Stimulated activated naive CD8-positive, alpha-beta T cell treated with anti-CD3 and anti-CD28 coated beads, Interleukin-15, Interleukin-2, amounts not matched to agents 100 ng/mL and 50 ng/mL, for 24 hours (primary cell): ENCODE measurements at regions not wholly inside any gene's neighbourhood (a gene's known extent, or its start where the extent isn't known, plus 50 kb on each side); places are given as distances from the start of the nearest gene placed in this dataset.

ENCODE experiments used
- H3K27ac Mint-ChIP-seq: one replicate; pipeline ENCODE4 v1.8.0; 2021; ENCODE audit warnings: mild to moderate bottlenecking, mixed read lengths
- H3K27me3 Mint-ChIP-seq: one replicate; pipeline ENCODE4 v1.8.0; 2021; ENCODE audit warnings: mixed read lengths
- H3K36me3 Mint-ChIP-seq: one replicate; pipeline ENCODE4 v1.8.0; 2021; ENCODE audit warnings: low read depth, mixed read lengths
- H3K4me1 Mint-ChIP-seq: one replicate; pipeline ENCODE4 v1.8.0; 2021; ENCODE audit warnings: low read depth, mixed read lengths
- H3K4me3 Mint-ChIP-seq: one replicate; pipeline ENCODE4 v1.8.0; 2021; ENCODE audit warnings: mild to moderate bottlenecking, mixed read lengths
- H3K9me3 Mint-ChIP-seq: one replicate; pipeline ENCODE4 v1.8.0; 2021; ENCODE audit warnings: mixed read lengths

DNA sequence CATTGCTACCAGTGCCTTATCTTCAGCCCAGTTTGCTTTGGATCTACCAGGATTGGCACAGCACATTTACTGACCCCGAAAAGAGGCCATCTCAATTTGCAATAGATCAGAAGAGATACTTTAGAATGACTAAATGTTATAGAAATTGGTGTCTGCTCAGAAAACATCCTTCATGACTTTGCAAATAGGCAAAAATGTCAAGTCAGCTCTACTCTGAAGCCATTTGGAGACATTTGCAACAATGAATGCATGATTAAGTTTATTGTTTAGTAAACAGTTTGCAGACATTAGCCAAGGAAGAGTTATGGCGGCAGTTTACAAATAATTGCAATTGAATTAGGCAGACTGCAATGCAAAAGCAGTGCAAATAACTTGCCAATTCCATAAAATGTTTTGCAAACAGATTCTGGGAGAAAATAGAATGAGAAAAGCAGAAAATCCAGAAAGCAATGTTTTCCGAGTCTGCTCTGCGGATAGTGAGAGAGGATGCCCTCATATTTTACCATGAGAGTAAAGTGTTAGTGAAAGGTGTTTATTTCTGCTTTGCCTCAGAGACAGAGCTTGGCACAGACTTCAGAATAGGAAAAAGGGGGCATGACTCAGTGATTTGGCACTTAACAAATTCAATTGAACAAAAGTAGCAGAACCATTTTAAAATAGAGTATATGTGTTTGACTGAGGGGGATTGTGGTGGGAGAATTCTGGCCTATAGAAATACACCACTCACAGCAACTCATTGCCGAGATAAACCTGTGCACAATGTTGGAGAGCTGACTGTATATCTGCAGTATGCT, 334.9 kb upstream of the NR2F2 start:
- peaks cover 42% of the 10 kb centered on the region for H3K27me3 Mint-ChIP-seq
- no peaks in the 10 kb centered on the region for H3K9me3 Mint-ChIP-seq
- H3K36me3 Mint-ChIP-seq: no peaks in the 10 kb centered on the region
- H3K4me1 Mint-ChIP-seq: peaks cover 17% of the 10 kb centered on the region
- H3K4me3 Mint-ChIP-seq: no peak overlapping the region
- H3K27ac Mint-ChIP-seq: no peak overlapping the region

- H3K27ac Mint-ChIP-seq: no peak overlapping the region
- H3K9me3 Mint-ChIP-seq: no peaks in the 10 kb centered on the region
- no peak overlapping the region for H3K4me3 Mint-ChIP-seq
- no peaks in the 10 kb centered on the region for H3K36me3 Mint-ChIP-seq
- H3K4me1 Mint-ChIP-seq: peaks cover 13% of the 10 kb centered on the region
- peaks cover 45% of the 10 kb centered on the region for H3K27me3 Mint-ChIP-seq
These were observed 334.0 kb upstream of the NR2F2 start for GRCh38 chr15:95996494-95996893.

DNA sequence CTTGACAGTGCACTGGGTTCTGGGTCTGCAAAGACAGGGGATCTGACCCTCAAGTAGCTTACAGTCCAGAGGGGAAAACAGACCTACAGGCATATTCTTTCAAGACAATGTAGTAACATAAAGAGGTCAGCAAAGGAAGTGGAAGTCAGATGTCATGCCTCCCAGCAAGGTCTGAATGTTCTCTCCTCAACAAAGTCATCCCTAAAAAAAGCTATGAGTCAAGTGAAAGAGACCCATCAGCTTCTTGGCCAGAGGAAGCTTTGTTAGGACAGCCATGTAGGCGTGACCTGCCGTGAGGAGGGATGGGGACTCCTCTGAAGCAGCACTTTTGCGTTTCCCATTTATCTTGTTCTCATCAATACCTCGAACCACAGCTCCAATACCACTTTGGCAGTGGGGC, 331.6 kb upstream of the NR2F2 start:
- no peak overlapping the region for H3K27ac Mint-ChIP-seq
- H3K9me3 Mint-ChIP-seq: no peaks in the 10 kb centered on the region
- no peak overlapping the region for H3K4me3 Mint-ChIP-seq
- peaks cover 13% of the 10 kb centered on the region for H3K4me1 Mint-ChIP-seq
- no peaks in the 10 kb centered on the region for H3K36me3 Mint-ChIP-seq
- H3K27me3 Mint-ChIP-seq: peaks cover 57% of the 10 kb centered on the region

DNA sequence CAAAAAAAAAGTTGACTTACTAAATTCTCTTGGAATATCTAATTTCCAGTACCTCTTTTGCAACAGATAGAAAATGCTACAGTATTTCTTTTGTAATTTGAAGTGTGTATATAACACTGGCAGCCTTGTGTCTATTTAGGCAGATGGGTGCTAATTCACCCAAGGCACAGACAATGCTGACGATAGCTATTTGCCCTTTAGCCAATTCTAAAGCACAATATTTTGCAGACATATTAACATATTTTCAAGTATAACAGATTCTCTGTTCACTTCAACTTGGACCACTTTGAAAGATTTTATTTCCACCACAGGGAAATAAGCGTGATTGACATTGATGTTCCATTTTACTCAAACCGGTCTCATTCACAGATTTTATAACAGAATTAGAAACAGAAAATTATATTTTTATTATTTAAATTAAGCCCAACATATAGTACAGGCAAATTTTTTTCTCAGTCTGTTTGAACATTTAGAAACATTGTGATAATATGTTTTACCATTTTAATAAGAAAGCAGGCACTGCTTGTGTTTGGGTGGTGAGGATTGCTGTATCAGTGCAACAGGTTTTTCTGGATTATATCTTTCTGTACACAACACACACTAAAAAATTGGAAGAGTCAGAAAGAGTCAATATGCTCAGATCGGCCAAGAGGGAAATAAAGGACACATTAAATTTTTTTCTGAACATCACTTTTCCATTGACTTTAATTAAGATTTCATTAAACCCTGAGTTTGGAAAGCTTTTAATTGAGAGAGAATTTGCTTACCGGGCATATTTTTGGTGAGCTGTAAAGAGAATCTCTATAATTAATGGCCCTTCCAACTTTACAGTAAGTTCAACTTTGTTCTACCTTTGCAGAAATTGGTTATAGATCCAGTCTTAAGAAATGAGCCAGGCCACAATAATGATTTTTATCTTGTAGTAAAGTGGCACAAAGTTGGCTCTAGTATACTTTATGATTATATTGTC, 327.3 kb upstream of the NR2F2 start:
- no peak overlapping the region for H3K4me3 Mint-ChIP-seq
- no peak overlapping the region for H3K27ac Mint-ChIP-seq
- no peaks in the 10 kb centered on the region for H3K36me3 Mint-ChIP-seq
- H3K9me3 Mint-ChIP-seq: peaks cover 5% of the 10 kb centered on the region
- peaks cover 45% of the 10 kb centered on the region for H3K27me3 Mint-ChIP-seq
- no peaks in the 10 kb centered on the region for H3K4me1 Mint-ChIP-seq

GRCh38 chr15:96005906-96006305, 324.6 kb upstream of the NR2F2 start:
- no peak overlapping the region for H3K27ac Mint-ChIP-seq
- no peaks in the 10 kb centered on the region for H3K36me3 Mint-ChIP-seq
- H3K9me3 Mint-ChIP-seq: peaks cover 5% of the 10 kb centered on the region
- no peak overlapping the region for H3K4me3 Mint-ChIP-seq
- peaks cover 32% of the 10 kb centered on the region for H3K27me3 Mint-ChIP-seq
- H3K4me1 Mint-ChIP-seq: no peaks in the 10 kb centered on the region

- Mint-ChIP-seq H3K36me3 (no peaks in the 10 kb centered on the region), H3K27ac (no peak overlapping the region), H3K9me3 (peaks cover 5% of the 10 kb centered on the region), H3K4me3 (no peak overlapping the region), H3K4me1 (no peaks in the 10 kb centered on the region), H3K27me3 (peaks cover 44% of the 10 kb centered on the region)
These were observed 319.4 kb upstream of the NR2F2 start for GRCh38 chr15:96011136-96011535.

- Mint-ChIP-seq H3K4me3 (no peak overlapping the region), H3K9me3 (peaks cover 4% of the 10 kb centered on the region), H3K36me3 (no peaks in the 10 kb centered on the region), H3K27ac (no peak overlapping the region), H3K4me1 (no peaks in the 10 kb centered on the region), H3K27me3 (peaks cover 41% of the 10 kb centered on the region)
These were observed 315.6 kb upstream of the NR2F2 start for GRCh38 chr15:96014939-96015338.

DNA sequence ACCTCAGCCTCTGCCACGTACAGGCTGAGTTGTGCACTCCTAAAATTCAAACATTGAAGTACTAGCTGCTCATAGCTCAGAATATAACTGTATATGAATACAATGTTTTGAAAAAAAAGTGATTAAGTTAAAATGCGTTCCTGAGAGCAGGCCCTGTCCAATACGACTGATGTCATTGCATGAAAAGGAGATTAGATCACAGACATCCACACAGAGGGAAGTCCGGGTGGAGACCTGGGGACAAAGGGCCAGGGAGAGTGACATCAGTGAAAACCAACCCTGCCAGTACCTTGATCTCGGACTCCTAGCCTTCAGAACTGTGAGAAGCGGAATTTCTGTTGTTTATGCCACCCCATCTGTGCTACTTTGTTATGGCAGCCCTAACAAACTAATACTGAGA, 311.4 kb upstream of the NR2F2 start:
- peaks cover 4% of the 10 kb centered on the region for H3K9me3 Mint-ChIP-seq
- H3K27me3 Mint-ChIP-seq: peaks cover 28% of the 10 kb centered on the region
- no peak overlapping the region for H3K4me3 Mint-ChIP-seq
- H3K4me1 Mint-ChIP-seq: no peaks in the 10 kb centered on the region
- no peak overlapping the region for H3K27ac Mint-ChIP-seq
- H3K36me3 Mint-ChIP-seq: no peaks in the 10 kb centered on the region

DNA sequence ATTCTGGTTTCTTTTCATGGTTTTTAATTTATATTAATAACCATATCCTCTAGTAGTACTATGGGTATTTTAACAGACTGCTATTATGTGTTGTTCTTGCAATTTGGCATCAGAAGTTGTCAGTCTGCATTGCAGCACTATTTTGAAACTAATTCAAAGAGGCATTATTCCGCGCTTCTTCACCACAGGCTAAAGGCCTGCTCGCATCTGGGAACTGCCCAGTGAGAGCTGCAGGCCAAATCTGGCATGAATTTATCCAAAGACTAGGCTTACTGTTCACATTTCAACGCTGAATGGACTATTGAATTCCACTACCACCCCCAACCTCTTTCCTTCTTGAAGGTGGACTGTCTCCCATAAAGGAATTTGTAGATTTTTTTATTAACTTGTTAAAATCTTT, 310.4 kb upstream of the NR2F2 start:
- no peaks in the 10 kb centered on the region for H3K4me1 Mint-ChIP-seq
- peaks cover 24% of the 10 kb centered on the region for H3K27me3 Mint-ChIP-seq
- peaks cover 4% of the 10 kb centered on the region for H3K9me3 Mint-ChIP-seq
- H3K4me3 Mint-ChIP-seq: no peak overlapping the region
- no peak overlapping the region for H3K27ac Mint-ChIP-seq
- H3K36me3 Mint-ChIP-seq: no peaks in the 10 kb centered on the region

DNA sequence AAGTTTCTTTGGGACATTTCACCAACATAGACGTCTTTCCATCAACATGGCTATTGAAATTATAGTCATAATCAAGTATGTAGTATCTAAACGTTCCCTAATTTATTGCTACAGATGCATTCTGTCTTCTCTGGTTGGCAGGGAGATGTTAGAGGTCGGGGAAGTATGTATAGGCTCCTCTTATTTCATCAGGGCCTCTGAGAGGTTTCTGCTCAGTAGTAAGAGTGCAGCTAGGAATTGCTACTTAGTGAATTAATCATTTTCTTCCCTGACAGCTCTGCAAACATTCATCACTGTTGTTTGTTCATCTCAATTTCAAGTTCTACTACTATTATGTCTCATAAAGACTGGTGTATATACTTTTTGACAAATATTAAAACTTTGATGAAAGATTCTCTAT, 309.7 kb upstream of the NR2F2 start:
- Mint-ChIP-seq H3K27me3 (peaks cover 19% of the 10 kb centered on the region), H3K36me3 (no peaks in the 10 kb centered on the region), H3K4me3 (no peak overlapping the region), H3K4me1 (no peaks in the 10 kb centered on the region), H3K27ac (no peak overlapping the region), H3K9me3 (peaks cover 4% of the 10 kb centered on the region)

DNA sequence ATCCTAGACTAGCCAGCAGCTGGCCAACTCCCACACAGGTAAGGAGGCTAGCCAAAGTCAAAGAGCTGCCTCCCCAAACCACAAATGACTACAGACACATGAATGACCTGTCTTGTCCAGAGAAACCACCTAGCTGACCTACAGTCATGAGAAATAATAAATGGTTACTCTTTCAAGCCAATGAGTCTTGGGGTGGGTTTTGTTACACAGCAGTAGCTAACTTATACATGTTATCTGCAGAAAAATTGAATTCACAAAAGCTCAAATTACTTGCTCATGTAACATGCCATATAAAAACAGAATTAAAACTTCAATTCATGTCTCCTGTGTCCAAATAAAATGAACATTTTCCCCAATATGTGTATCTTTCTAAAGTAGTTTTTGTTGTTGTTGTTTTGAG, 307.4 kb upstream of the NR2F2 start:
- Mint-ChIP-seq H3K4me1 (no peaks in the 10 kb centered on the region), H3K36me3 (no peaks in the 10 kb centered on the region), H3K27ac (no peak overlapping the region), H3K27me3 (peaks cover 15% of the 10 kb centered on the region), H3K4me3 (no peak overlapping the region), H3K9me3 (no peaks in the 10 kb centered on the region)

DNA sequence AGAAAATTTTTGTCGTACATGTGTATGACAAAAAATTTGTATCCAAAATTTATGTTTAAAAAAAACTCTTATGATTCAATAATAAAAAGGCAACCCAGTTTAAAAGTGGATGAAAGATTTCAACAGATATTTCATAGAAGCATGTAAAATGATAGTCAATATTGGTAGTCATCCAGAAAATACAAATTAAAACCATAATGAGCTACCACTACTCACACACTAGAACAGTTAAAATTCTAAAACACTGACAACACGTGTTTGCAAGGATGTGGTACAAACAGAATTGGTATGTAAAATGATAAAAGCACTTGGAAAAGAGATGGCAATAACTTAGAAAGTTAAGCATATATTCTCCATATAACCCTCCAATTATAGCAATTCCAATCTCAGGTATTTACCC, 303.0 kb upstream of the NR2F2 start:
- H3K4me1 Mint-ChIP-seq: no peaks in the 10 kb centered on the region
- no peaks in the 10 kb centered on the region for H3K36me3 Mint-ChIP-seq
- peaks cover 24% of the 10 kb centered on the region for H3K27me3 Mint-ChIP-seq
- H3K4me3 Mint-ChIP-seq: no peak overlapping the region
- H3K27ac Mint-ChIP-seq: no peak overlapping the region
- H3K9me3 Mint-ChIP-seq: no peaks in the 10 kb centered on the region

DNA sequence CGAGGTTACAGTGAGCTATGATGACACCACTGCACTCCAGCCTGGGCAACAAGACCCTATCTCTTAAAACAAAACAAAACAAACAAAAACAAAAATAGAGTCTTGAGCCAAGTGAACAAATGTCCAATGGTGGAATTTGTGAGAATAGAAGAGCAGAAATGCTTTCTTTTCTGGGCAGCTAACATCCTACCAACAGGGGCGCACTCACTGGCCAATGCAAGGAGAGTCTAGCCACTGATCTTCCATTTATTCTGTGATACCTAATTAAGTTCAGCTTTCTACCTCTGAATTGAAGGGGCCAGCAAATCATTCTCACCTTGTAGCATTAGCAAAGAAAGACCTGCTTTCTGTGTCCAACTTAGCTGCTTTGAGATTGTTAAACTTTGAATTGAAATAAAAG, 301.9 kb upstream of the NR2F2 start:
- no peak overlapping the region for H3K27ac Mint-ChIP-seq
- H3K36me3 Mint-ChIP-seq: no peaks in the 10 kb centered on the region
- no peak overlapping the region for H3K4me3 Mint-ChIP-seq
- H3K4me1 Mint-ChIP-seq: no peaks in the 10 kb centered on the region
- peaks cover 29% of the 10 kb centered on the region for H3K27me3 Mint-ChIP-seq
- no peaks in the 10 kb centered on the region for H3K9me3 Mint-ChIP-seq

DNA sequence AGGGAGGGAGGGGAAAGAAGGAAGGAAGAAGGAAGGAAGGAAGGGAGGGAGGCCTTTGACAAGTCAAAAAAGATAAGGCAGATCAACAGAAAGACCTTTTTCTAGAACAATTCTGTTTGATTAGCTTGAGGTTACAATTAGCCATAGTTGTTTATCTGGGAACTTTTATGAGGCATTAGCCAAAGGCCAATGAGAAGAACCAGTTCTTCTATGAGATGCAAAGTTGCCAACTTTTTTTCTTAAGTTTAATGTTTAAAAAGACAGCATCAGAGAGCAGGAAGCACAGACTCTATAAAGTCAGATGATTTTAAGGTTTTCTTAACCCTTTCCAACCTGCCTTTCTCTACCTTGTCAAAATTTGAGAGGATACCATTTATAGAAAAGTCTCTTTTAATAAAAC, 301.3 kb upstream of the NR2F2 start:
- H3K9me3 Mint-ChIP-seq: no peaks in the 10 kb centered on the region

GRCh38 chr15:96031426-96032110, 298.9 kb upstream of the NR2F2 start:
- Mint-ChIP-seq H3K4me1 (no peaks in the 10 kb centered on the region), H3K36me3 (no peaks in the 10 kb centered on the region), H3K27ac (no peak overlapping the region), H3K9me3 (no peaks in the 10 kb centered on the region), H3K4me3 (no peak overlapping the region), H3K27me3 (peaks cover 45% of the 10 kb centered on the region)

More for the DNA sequence above, 301.3 kb upstream of the NR2F2 start:
- H3K27ac Mint-ChIP-seq: no peak overlapping the region
- H3K27me3 Mint-ChIP-seq: peaks cover 28% of the 10 kb centered on the region
- H3K36me3 Mint-ChIP-seq: no peaks in the 10 kb centered on the region
- no peak overlapping the region for H3K4me3 Mint-ChIP-seq
- no peaks in the 10 kb centered on the region for H3K4me1 Mint-ChIP-seq
